H1 (cell line): ENCODE measurements at regions not wholly inside any gene's neighbourhood (a gene's known extent, or its start where the extent isn't known, plus 50 kb on each side); places are given as distances from the start of the nearest gene placed in this dataset.

Source experiments
- CEBPB ChIP-seq: IDR thresholded peaks from 2 replicates; pipeline ENCODE4 v1.6.1; 2012; ENCODE audit warnings: low read depth, low read length
- CREB1 ChIP-seq: IDR thresholded peaks from 2 replicates; pipeline ENCODE4 v1.6.1; 2012; ENCODE audit warnings: inconsistent platforms
- POLR2AphosphoS5 ChIP-seq: IDR thresholded peaks from 2 replicates; pipeline ENCODE4 v1.6.1; 2011; ENCODE audit warnings: low read depth, low read length
- TF ChIP-seq, protein P1 (sequence below), 3 experiments: IDR thresholded peaks; 1 replicate in 2 of 3; 2 replicates in 1 of 3; pipeline versions ENCODE4 v1.5.1 to v1.6.1; 2011; ENCODE audit warnings: low read length in 3 of 3, mild to moderate bottlenecking in 3 of 3, inconsistent platforms in 2 of 3, low read depth in 1 of 3, moderate library complexity in 1 of 3; ENCODE audit not compliant: insufficient read depth in 1 of 3; ENCODE audit errors: control extremely low read depth in 1 of 3

DNA sequence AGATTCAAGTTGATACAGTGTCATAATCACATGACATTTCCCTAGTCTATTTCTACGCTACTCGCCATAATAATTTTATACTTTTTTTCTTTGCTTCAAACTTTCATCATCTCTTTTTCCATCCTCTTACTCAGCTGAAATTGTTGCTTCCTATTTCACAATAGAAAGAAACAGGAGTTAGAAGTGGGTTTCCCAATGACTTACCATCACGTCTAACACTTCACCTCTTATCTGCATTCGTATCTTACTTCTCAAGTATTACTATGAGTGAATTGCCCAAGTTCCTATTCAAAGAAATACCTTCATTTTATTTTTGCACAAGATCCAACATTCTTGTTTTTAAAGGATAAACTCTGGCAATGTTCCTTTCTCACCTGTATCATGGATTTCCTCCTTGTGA, 1539.9 kb downstream of the SI start:
- TF ChIP-seq, protein P1, sequence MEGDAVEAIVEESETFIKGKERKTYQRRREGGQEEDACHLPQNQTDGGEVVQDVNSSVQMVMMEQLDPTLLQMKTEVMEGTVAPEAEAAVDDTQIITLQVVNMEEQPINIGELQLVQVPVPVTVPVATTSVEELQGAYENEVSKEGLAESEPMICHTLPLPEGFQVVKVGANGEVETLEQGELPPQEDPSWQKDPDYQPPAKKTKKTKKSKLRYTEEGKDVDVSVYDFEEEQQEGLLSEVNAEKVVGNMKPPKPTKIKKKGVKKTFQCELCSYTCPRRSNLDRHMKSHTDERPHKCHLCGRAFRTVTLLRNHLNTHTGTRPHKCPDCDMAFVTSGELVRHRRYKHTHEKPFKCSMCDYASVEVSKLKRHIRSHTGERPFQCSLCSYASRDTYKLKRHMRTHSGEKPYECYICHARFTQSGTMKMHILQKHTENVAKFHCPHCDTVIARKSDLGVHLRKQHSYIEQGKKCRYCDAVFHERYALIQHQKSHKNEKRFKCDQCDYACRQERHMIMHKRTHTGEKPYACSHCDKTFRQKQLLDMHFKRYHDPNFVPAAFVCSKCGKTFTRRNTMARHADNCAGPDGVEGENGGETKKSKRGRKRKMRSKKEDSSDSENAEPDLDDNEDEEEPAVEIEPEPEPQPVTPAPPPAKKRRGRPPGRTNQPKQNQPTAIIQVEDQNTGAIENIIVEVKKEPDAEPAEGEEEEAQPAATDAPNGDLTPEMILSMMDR (IDR thresholded peaks at IDR 0.05; ENCODE audit: control extremely low read depth in 1 of 3, insufficient read depth in 1 of 3, low read depth in 1 of 3, low read length in 3 of 3) = no peak
- TF ChIP-seq CREB1 (no peak), POLR2AphosphoS5 (no peak), CEBPB (no peak)
